DMS 273 (cell line): ENCODE measurements at regions not wholly inside any gene's neighbourhood (a gene's known extent, or its start where the extent isn't known, plus 50 kb on each side); places are given as distances from the start of the nearest gene placed in this dataset.
"Not testable (repeated sequence)": the region's sequence is repeated elsewhere in the genome, so short reads cannot be mapped to it uniquely, and the experiment has no call there.

Source experiments
- DNase-seq: peaks from one replicate; lab custom pipeline; 2025; ENCODE audit not compliant: unreplicated experiment; lab: John Stamatoyannopoulos, UW

- DNase-seq, result no peak
Measured at GRCh38 chr2:223283329-223283728, 231.3 kb downstream of the KCNE4 start.

DNA sequence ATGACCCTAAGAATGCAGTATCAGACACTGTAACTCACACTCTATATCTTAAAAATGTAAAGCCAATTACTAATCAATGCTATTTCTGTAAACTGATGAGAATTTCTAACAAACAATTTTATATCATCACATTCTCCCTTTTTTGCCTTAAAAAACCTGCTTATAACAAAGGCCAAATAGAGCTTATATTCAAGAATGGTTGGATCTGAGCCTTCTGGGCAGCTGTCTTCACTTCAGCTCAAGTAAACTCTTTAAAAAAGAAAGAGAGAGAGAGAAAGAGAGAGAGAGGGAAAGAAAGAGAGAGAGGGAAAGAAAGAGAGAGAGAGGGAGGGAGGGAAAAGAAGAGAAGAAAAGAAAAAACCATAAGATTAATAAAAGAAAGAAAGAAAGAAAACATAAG, 231.8 kb downstream of the KCNE4 start:
- no peak for DNase-seq

GRCh38 chr2:223285370-223286265, 233.6 kb downstream of the KCNE4 start:
- DNase-seq, result no peak

GRCh38 chr2:223294756-223295155, 242.8 kb downstream of the KCNE4 start:
- no peak for DNase-seq

GRCh38 chr2:223297788-223298187, 245.8 kb downstream of the KCNE4 start:
- peak; percentile 1 for DNase-seq

GRCh38 chr2:223298329-223298728, 246.3 kb downstream of the KCNE4 start:
- DNase-seq, result not testable (repeated sequence)

DNA sequence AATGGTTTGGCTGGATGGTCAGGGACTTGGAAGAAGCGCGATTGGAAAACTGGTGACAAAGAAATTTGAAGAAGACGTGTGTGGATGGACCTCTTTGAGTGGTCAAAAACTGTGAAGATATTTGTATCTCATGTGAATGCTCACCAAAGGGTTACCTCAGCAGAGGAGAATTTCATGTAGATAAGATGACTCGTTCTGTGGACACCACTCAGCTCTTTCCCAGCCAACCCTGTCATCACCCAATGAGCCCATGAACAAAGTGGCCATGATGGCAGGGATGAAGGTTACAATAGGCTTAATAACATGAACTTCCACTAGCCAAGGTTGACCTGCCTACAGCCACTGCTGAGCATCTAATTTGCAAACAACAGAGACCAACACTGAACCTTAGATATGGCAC, 248.3 kb downstream of the KCNE4 start:
- DNase-seq, result no peak

DNA sequence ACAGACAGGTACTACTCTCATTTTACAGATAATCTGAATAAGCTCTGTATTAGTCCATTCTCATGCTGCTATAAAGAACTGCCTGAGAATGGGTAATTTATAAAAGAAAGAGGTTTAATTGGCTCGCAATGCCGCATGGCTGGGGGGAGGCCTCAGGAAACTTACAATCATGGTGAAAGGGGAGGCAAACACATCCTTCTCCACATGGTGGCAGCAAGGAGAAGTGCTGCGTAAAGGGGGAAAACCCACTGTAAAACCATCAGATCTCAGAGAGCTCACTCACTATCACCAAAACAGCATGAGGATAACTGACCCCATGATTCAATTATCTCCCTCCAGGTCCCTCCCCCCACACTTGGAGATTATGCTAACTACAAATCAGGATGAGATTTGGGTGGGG, 254.4 kb downstream of the KCNE4 start:
- peak; percentile 29 for DNase-seq

- no peak for DNase-seq
Measured at GRCh38 chr2:223311889-223312680, 260.1 kb downstream of the KCNE4 start.

- no peak for DNase-seq
Measured at GRCh38 chr2:223313101-223313500, 261.1 kb downstream of the KCNE4 start.

- DNase-seq, result no peak
Measured at GRCh38 chr2:223314811-223315210, 262.8 kb downstream of the KCNE4 start.

DNA sequence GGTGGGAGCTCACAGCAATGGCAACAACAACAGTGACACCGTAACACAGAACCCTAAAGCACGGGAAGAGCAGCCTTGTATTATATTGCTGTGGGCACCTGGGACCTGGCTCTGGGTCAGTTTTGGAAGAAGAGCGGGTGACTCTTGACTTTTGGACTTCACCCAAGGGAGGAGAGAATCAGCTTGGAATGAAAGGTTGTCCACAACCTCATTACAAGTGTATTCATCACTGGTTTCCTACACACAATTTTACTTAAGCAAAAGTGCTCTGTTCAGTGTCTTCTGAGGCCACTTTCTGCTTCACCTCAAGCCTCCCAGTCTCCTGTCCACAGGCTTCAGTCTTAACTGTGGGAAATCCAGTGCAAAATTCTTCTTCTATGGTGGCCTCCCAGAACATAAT, 263.8 kb downstream of the KCNE4 start:
- DNase-seq, result no peak

DNA sequence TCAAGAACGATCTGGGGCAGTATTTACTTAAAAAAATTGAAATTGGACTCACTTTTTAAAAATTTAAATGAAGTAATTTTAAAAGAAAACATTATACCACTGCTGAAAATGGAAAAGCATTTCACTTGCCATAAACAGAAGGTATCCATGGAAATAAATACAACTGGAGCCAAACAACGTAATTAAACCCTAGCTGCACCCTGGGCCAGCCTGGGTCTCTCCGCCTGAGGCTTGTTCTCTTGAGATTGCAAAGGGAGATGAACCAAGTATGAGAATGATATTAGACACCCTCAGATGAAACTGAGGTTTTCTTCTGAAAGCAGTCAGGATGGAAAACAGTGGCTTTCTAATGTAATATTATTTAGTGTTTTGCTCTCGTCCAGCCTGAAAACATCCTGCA, 264.4 kb downstream of the KCNE4 start:
- no peak for DNase-seq

DNA sequence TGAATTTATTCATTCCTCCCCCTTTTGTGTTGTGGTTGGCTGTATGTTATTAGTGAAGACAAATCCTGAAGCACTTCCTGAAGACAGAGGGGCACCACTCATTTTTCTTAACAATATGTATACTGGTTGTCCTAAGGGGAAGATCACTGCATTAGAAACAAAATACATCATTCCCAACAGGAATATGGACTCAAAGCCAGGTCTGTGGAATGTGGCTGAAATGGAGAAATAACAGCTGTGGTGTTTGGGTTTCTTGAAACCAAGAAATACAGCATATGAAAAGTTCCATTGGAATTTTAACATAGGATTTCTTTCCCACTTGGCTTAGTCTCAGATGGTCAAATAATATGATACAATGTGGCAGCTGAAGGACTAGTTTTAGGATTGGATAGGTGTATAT, 267.6 kb downstream of the KCNE4 start:
- DNase-seq, result no peak

DNA sequence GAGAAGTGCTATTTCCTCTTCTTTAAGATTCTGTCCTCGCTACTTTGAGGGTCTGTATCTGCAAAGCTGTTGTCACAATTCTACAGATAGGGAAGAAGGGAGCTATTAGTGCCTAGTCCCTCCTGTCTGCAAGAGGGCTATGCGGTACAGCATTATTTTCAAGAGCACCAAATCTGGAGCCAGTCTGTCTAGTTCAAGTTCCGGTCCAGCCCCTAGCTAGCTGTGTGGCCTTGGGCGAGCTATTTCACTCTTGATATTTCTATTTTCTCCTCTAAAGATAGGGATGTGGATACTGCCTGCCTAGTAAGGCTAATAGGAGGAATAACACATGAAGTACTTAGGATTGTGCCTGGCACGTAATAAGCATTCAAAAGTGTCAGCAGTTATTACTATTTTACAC, 272.4 kb downstream of the KCNE4 start:
- DNase-seq, result no peak

GRCh38 chr2:223328578-223328977, 273.6 kb downstream of the SCG2 start:
- DNase-seq, result no peak

DNA sequence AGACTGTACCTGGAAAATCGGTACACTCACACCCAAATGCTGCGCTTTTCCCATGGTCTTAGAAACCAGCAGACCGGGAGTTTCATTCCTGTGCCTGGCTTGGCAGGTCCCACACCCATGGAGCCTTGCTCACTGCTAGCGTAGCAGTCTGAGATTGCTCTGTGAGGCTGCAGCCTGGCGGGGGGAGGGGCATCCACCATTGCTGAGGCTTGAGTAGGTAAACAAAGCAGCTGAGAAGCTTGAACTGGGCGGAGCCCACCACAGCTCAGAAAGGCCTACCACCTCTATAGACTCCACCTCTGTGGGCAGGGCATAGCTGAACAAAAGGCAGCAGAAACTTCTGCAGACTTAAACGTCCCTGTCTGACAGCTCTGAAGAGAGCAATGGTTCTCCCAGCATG, 271.4 kb downstream of the SCG2 start:
- DNase-seq, result not testable (repeated sequence)

DNA sequence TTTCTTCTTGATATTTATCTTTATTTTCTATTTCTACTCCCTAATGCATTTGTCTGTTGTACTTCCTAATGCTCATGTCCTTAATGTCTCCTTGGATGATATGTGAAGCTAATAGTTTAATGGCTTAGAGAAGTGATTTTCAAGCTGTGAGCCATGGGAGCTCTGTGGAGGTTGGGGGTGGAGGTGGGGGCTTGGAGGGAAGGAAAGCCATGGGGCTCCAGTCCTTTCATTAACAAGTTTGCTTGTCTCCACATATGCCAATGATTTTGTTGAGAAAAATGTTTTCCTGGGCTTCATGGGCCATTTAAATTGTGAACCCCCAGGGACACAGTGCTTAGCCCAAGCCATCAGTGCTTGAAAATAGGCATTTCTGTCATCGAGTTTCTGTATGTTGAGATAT, 264.1 kb downstream of the SCG2 start:
- DNase-seq, result no peak

DNA sequence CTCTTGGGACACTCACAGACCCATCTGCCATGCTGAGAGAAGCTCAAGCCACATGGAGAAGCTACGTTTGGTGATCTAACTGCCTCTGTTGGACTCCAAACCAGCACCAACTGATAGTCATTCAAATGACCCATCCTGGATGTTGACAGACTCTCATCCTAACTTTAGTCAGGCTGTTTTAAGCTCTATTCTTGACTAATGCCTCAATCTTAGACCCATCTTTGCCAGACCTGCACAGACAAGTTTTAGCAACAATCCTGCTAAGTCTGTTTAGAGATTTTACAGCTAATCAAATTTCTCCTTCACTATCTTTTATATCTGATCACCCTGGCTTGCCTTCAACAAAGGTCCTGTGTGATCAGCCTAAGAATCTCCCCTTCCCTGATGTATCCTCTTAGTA, 245.1 kb downstream of the SCG2 start:
- DNase-seq, result no peak

DNA sequence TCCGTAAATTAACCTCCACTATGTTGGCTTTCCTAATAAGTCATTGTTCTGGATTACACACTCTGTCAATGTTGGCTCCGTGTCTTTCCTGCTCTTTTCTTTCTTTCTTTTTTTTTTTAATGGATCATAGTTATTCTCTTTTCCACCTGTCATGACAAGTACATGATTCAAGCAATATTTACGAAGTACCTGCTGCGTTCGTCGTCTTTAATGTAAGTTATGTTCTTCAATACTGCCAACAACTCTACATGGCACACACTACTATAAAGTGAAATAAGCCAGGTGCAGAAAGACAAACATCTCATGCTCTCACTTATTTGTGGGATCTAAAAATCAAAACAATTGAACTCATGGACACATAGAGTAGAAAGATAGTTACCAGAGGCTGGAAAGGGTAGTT, 239.1 kb downstream of the SCG2 start:
- no peak for DNase-seq

- no peak for DNase-seq
Measured at GRCh38 chr2:223365158-223365679, 236.9 kb downstream of the SCG2 start.

DNA sequence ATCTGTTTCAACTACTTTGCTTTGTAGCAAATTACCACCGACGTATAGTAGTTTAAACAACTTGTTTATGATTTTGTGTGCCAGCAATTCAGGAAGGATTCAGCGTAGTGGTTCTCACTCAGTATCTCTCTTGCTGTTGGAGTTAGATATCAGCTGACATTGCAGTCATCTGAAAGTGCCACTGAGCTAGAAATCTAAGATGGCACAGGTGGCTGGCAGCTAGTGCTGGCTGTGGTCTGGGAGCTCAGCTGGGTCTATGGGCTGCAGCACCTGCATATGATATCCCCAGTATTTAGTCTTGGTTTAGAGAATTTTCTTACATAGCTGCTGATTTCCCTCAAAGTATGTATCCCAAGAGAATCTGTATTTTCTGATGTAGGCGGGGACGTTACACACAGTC, 235.6 kb downstream of the SCG2 start:
- DNase-seq, result no peak
